Neural progenitor cell (in vitro differentiated cells): ENCODE measurements at regions not wholly inside any gene's neighbourhood (a gene's known extent, or its start where the extent isn't known, plus 50 kb on each side); places are given as distances from the start of the nearest gene placed in this dataset.

Experiments used
- CTCF ChIP-seq: fragments of 200-600 bp; sonication (generic); IDR thresholded peaks from 2 replicates; pipeline ENCODE4 v1.5.1; 2017; ENCODE audit warnings: antibody characterized with exemption, mild to moderate bottlenecking
- EZH2 ChIP-seq: fragments of 200-600 bp; sonication (generic); IDR thresholded peaks from 2 replicates; pipeline ENCODE4 v1.6.1; 2017; ENCODE audit warnings: antibody characterized with exemption, mild to moderate bottlenecking, moderate library complexity

DNA sequence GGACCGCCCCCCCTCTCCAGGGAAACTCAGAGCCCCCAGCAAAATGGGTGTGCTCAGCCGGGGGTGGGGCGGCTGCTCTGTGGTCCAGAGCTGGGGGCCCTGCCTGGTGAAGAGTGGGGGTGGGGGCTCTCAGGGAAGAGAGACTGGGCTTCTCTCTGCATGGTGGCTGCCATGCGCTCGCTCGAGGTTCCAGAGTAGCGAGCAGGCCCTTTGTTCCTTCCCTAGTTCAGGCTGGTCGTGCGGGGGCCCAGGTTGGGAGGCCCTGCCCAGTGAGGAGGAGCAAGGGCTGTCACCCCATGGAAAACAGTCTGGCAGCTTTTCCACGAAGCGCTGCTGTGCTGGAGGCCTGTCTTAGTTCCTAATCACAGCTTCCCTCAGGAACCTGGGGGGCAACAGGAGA is 134.6 kb downstream of the AEBP2 start:
- TF ChIP-seq CTCF: no peak
- no peak for TF ChIP-seq EZH2
